GM18873 (cell line): ENCODE measurements at regions not wholly inside any gene's neighbourhood (a gene's known extent, or its start where the extent isn't known, plus 50 kb on each side); places are given as distances from the start of the nearest gene placed in this dataset.

ENCODE experiments used
- ATAC-seq: cut with Tn5 transposase; IDR thresholded peaks from one replicate; pipeline ENCODE4 v1.9.1; 2021; ENCODE audit warnings: mild to moderate bottlenecking, moderate library complexity, moderate number of reproducible peaks; ENCODE audit not compliant: unreplicated experiment, low FRiP score

GRCh38 chr7:24505968-24506367 is 67.3 kb upstream of the PALS2 start:
- ATAC-seq = no peak

GRCh38 chr7:24508316-24508715 is 64.9 kb upstream of the PALS2 start:
- no peak for ATAC-seq

GRCh38 chr7:24510759-24511158 is 62.5 kb upstream of the PALS2 start:
- no peak for ATAC-seq

- ATAC-seq = no peak
Observed at GRCh38 chr7:24517166-24517565, 56.1 kb upstream of the PALS2 start.

GRCh38 chr7:24521917-24522623 is 51.2 kb upstream of the PALS2 start:
- ATAC-seq = no peak
